ENCODE measurements at regions not wholly inside any gene's neighbourhood (a gene's known extent, or its start where the extent isn't known, plus 50 kb on each side); places are given as distances from the start of the nearest gene placed in this dataset.

GRCh38 chr10:125547010-125547650 is 135.8 kb downstream of the TEX36 start:
- 51 to 53% (median 52%) methylated on average over 10 of the region's 10 CpGs for WGBS, 3 donors
- no peak overlapping the region for H3K4me3 ChIP-seq
- H3K9me3 ChIP-seq: peaks cover 0 to 2% of the 10 kb centered on the region in 2 donors
- H3K36me3 ChIP-seq: no peaks in the 10 kb centered on the region
- no peaks in the 10 kb centered on the region for H3K4me1 ChIP-seq (ENCODE audit: insufficient read depth)
- H3K27ac ChIP-seq: no peak overlapping the region
- DNase-seq: no peak
- TF ChIP-seq EP300 (IDR thresholded peaks at IDR 0.05) (no peak), CTCF (IDR thresholded peaks at IDR 0.05) (no peak), POLR2A (IDR thresholded peaks at IDR 0.05) (no peak)
- intact Hi-C loops (cut with DNase I): no loop called here
- H3K27me3 ChIP-seq: no peaks in the 10 kb centered on the region

GRCh38 chr10:125543796-125544195 is 139.2 kb downstream of the TEX36 start:
- DNase-seq: no peak

GRCh38 chr10:125538947-125539731 is 143.8 kb downstream of the TEX36 start:
- no peaks in the 10 kb centered on the region for H3K36me3 ChIP-seq
- TF ChIP-seq EP300 (IDR thresholded peaks at IDR 0.05) (no peak), POLR2A (IDR thresholded peaks at IDR 0.05) (no peak), CTCF (IDR thresholded peaks at IDR 0.05) (no peak)
- H3K4me1 ChIP-seq (ENCODE audit: insufficient read depth): no peaks in the 10 kb centered on the region
- DNase-seq: no peak
- no peak overlapping the region for H3K27ac ChIP-seq
- intact Hi-C loops (cut with DNase I): no loop called here
- no peaks in the 10 kb centered on the region for H3K9me3 ChIP-seq
- H3K4me3 ChIP-seq: no peak overlapping the region
- H3K27me3 ChIP-seq: no peaks in the 10 kb centered on the region
- 28 to 43% (median 35%) methylated on average over 13 of the region's 13 CpGs for WGBS, 3 donors

More at GRCh38 chr10:125543796-125544195, 139.2 kb downstream of the TEX36 start:
- WGBS, 3 donors: 56 to 69% (median 61%) methylated on average over 10 of the region's 10 CpGs
- no peaks in the 10 kb centered on the region for H3K27me3 ChIP-seq
- H3K27ac ChIP-seq: no peak overlapping the region
- H3K9me3 ChIP-seq: no peaks in the 10 kb centered on the region
- no peaks in the 10 kb centered on the region for H3K36me3 ChIP-seq
- intact Hi-C loops (cut with DNase I): no loop called here
- H3K4me3 ChIP-seq: no peak overlapping the region
- TF ChIP-seq POLR2A (IDR thresholded peaks at IDR 0.05): no peak
- TF ChIP-seq EP300 (IDR thresholded peaks at IDR 0.05): no peak
- no peak for TF ChIP-seq CTCF (IDR thresholded peaks at IDR 0.05)
- no peaks in the 10 kb centered on the region for H3K4me1 ChIP-seq (ENCODE audit: insufficient read depth)

GRCh38 chr10:125536236-125536635 is 146.7 kb downstream of the TEX36 start:
- no peak overlapping the region for H3K27ac ChIP-seq

More at GRCh38 chr10:125536236-125536635, 146.7 kb downstream of the TEX36 start:
- no peak overlapping the region for H3K4me3 ChIP-seq
- H3K4me1 ChIP-seq (ENCODE audit: insufficient read depth): peaks cover 2% of the 10 kb centered on the region
- no peaks in the 10 kb centered on the region for H3K27me3 ChIP-seq
- 88 to 95% (median 90%) methylated on average over 4 of the region's 4 CpGs for WGBS, 3 donors
- no peaks in the 10 kb centered on the region for H3K36me3 ChIP-seq
- intact Hi-C loops (cut with DNase I): no loop called here
- TF ChIP-seq POLR2A (IDR thresholded peaks at IDR 0.05) (no peak), EP300 (IDR thresholded peaks at IDR 0.05) (no peak), CTCF (IDR thresholded peaks at IDR 0.05) (no peak)
- DNase-seq: no peak
- H3K9me3 ChIP-seq: no peaks in the 10 kb centered on the region

Measured in ovary (tissue), 7 donors.